HG02970 (cell line): ENCODE measurements at regions not wholly inside any gene's neighbourhood (a gene's known extent, or its start where the extent isn't known, plus 50 kb on each side); places are given as distances from the start of the nearest gene placed in this dataset.
"Not testable (repeated sequence)": the region's sequence is repeated elsewhere in the genome, so short reads cannot be mapped to it uniquely, and the experiment has no call there.

Experiments
- ATAC-seq: cut with Tn5 transposase; IDR thresholded peaks from one replicate; pipeline ENCODE4 v1.9.1; 2021; ENCODE audit warnings: mild to moderate bottlenecking, moderate library complexity, moderate number of reproducible peaks; ENCODE audit not compliant: unreplicated experiment, low FRiP score

DNA sequence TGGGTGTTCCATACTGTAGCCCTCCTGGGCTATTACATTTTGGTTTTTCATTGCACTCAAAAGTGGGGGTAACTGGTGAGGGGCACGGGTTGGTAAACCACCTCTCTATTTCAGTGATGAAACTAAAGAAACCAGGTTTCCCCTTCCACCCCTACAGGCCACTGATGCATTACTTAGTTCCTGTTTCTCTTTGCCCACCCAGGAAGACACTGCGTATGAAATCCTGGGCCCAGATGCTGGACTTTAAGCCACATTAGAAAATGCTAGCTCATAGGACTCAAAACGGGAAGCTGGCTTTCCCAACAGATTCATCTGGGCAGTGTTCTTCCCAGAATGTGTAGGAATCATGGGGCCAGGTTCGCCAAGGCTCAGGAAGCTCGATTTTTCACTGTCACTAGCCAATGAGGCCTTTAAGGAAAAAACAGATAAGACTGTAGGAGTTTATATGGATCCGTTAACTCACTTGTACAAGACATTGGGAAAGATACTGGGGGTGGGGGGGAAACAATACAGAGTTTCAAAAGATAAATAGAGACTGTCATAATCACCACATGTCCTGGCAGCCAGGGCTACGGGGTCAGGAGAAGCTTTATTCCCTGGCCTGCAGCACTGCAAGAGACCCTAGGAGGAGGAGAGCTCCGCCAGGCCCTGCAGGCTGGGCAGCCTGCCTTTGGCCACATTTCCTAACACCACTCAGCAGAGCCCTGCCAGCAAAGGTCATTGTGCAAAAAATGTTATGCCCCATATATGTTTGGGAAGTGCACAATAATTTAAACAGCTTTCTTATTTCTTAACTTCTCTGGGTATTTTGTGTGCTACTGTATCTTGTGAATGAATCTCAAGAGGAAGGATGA lies 228.5 kb upstream of the PLGLB2 start:
- not testable (repeated sequence) for ATAC-seq

DNA sequence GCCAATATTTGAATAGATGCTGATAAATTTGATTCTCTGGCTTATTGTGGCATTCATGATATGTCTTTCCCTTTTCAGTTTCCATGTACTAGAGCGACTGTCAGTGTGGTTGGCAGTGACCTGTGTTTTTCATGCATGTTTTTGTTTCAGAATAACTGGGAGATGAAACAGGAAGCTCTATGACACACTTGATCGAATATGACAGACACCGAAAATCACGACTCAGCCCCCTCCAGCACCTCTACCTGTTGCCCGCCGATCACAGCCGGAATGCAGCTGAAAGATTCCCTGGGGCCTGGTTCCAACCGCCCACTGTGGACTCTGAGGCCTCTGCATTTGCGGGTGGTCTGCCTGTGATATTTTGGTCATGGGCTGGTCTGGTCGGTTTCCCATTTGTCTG lies 226.8 kb upstream of the PLGLB2 start:
- ATAC-seq, result not testable (repeated sequence)

- not testable (repeated sequence) for ATAC-seq
Observed at GRCh38 chr2:87521489-87521888, 226.4 kb upstream of the PLGLB2 start.

DNA sequence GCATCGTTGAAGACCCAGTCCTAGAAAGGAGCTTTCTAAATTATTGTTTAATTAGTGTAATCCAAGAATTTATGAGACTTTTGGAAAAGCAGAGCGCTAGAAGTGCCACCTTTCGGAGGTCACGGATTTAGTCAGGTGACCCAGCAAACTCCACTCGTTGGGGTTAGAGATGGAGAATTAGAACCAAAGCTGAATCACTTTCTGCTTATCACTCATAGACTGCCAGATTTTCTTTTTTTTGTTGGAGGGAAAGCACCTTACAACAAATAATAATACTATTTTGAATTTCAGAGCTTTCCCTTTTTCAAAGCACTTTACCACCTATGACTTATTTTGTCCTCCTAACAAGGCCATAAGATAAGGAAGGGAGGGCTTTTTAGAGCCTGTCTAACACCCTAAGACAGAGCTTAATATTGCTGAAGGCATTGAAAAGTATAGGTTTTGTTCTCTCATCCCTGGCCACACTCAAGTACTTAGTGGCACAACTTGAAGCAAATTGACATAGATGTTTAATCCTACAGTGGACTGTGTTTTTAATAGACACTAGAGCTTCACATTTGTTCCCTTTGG lies 223.2 kb upstream of the PLGLB2 start:
- ATAC-seq, result not testable (repeated sequence)

- ATAC-seq, result not testable (repeated sequence)
Observed at GRCh38 chr2:87525497-87525991, 222.3 kb upstream of the PLGLB2 start.

DNA sequence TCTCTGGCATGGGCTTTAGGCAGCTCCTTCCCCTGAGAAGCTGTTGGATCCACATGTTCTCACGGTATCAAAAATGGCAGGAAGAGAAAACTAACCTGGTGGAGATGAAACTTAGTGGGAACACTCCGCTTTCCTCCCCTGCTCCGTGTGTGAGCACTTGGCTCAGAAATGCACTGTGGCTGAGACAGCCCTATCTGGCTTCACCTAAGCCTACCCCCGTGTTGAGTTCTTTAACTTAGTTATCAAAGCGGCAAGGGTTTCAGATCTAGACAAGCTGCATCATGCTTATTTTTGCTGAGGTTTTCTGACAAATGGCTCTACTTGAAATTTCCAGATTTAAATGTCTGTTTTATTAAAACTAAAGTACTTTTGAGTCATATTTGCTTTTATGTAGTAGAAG lies 221.6 kb upstream of the PLGLB2 start:
- not testable (repeated sequence) for ATAC-seq

- not testable (repeated sequence) for ATAC-seq
Observed at GRCh38 chr2:87531968-87532715, 215.7 kb upstream of the PLGLB2 start.

GRCh38 chr2:87533390-87534272 lies 214.3 kb upstream of the PLGLB2 start:
- ATAC-seq, result not testable (repeated sequence)

GRCh38 chr2:87534273-87534889 lies 213.5 kb upstream of the PLGLB2 start:
- ATAC-seq, result not testable (repeated sequence)

- ATAC-seq, result not testable (repeated sequence)
Observed at GRCh38 chr2:87536427-87536826, 211.5 kb upstream of the PLGLB2 start.

- ATAC-seq, result not testable (repeated sequence)
Observed at GRCh38 chr2:87537251-87537671, 210.6 kb upstream of the PLGLB2 start.

DNA sequence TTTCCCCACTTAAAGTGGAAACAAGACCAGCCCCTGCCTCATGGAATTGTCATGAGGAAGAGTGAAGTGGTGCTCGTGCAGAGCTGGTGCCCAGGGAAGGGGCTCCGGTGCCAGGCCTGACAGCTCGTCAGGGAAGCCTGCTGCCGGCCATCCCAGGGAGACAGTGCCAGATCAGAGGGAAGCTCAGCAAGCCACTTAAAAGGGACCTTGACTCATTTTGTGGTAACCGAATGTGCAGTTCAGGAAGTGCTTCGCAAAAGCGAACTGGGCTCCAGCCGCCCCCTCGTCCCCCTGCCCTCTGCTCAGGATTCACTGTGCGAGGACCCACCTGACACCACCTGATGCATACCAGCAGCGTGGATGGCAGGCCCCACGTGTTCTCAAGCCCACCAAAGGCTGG lies 209.6 kb upstream of the PLGLB2 start:
- ATAC-seq, result not testable (repeated sequence)

GRCh38 chr2:87539151-87539943 lies 208.5 kb upstream of the PLGLB2 start:
- ATAC-seq, result not testable (repeated sequence)

DNA sequence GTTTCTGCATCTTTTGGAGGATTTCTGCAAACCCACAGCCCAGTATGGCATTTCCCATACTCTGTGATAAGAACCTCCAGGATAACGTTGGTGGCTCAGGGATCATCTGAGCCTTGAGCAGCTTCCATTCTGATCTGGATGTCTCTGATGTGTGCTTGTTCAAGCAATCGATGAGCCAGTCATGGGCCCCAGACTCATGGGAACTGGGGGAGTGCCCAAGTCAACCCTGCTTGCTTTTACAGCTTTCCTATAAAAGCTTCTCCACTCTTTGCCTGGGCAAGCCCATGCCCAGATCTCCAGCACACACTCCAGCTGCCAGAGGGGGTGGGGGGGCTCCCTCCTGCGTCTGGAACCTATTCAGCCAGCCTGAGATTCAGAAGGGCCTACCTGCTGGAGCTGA lies 207.6 kb upstream of the PLGLB2 start:
- not testable (repeated sequence) for ATAC-seq

DNA sequence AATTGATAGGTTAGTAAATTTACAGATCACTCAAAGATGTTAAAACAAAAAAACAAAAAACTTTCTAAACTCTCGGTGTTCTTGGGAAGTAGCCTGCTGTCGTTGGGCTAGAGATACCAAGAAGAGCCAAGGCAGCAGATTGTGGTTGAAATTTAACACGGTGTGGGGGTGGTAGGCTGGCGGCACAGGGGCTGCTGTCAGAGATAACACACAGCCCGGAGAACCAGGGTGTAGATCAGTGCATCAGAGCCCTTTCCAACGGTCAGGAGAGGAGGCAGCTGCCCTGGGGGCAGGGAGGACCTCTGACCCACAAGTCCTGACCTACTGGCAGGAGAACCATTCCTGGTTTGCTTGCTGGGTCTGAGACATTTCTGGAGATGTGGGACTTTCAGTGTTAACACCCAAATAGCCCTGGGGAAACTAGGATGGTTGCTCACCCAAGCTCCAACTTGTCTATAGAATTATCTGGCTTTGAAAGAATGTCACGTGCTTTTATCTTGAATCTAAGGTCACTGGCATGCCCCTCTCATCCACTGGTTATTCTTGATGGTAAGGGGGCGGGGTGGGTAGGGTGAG lies 205.2 kb upstream of the PLGLB2 start:
- not testable (repeated sequence) for ATAC-seq

GRCh38 chr2:87543797-87544196 lies 204.1 kb upstream of the PLGLB2 start:
- ATAC-seq, result not testable (repeated sequence)

DNA sequence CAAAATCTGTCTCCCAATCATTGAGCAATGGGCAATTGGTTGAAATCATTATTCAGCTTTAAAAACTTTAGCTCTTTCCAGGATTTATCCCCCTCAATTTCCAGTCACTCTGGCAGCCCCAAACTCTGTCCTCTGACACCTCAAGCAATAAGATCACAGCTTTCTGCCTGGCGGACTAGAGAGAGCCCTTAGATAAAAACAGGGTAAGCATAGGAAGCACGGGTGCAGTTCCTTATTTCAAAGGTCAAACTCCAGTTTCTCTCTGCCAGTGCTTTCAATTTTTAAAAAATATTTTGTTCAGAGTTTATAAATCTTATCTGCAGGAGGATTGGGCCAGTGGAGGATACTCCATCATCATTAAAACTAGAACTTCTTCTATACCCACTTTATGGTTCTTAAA lies 200.8 kb upstream of the PLGLB2 start:
- not testable (repeated sequence) for ATAC-seq

- not testable (repeated sequence) for ATAC-seq
Observed at GRCh38 chr2:87547966-87548365, 199.9 kb upstream of the PLGLB2 start.
